Hematopoietic multipotent progenitor cell treated with erythropoietin and hydrocortisone succinate and interleukin-3 and kit ligand, for 8 days (in vitro differentiated cells): ENCODE measurements at regions not wholly inside any gene's neighbourhood (a gene's known extent, or its start where the extent isn't known, plus 50 kb on each side); places are given as distances from the start of the nearest gene placed in this dataset.

ENCODE experiments used
- DNase-seq: peaks from one replicate; pipeline ENCODE4 v3.0.0-alpha.2; 2015

DNA sequence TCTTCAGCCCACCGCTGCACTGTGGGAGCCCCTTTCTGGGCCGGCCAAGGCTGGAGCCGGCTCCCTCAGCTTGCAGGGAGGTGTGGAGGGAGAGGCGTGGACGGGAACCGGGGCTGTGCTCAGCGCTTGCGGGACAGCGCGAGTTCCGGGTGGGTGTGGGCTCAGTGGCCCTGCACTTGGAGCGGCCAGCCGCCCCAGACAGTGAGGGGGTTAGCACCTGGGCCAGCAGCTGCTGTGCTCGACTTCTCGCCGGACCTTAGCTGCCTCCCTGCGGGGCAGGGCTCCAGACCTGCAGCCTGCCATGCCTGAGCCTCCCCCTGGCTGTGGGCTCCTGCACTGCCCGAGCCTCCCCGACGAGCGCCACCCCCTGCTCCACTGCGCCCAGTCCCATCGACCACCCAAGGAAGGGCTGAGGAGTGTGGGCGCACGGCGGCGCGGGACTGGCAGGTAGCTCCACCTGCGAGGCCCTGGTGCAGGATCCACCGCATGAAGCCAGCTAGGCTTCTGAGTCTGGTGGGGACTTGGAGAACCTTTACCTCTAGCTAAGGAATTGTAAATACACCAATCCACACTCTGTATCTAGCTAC, 92.9 kb upstream of the MAST4 start:
- DNase-seq: no peak

DNA sequence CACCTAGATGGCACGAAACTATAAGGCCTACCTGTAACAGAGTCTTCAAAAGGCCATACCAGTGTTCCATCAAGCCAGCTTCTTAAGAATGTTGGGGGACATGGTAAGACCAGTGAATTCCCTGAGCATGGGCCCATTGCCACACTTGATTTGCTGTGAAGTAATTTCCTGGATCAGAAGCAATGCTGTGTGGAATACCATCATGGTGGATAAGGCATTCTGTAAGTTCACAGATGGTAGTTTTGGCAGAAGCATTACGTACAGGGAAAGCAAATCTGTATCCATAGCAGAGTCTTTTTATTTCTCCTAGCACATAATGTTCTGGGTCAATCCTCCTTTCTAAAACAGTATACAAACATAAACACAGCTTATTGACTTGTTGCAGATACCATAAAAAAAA, 89.1 kb upstream of the MAST4 start:
- no peak for DNase-seq

DNA sequence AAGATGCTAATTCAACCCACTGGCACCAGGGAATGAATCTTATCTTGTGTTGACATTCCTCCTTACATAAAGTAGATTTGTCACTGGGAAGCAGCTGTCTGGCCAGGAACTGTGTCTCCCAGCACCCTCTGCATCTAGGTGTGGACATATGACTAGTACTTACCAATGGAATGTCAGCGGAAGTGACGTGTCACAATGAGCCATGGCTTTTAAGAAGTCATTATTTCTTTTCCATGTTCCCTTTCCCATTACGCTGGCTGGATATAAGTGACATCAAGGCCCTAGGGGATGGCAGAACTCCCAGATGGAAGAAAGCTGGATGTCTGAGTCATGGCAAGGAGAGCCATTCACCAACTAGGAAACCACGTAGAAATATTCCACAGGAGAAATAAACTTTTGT, 84.7 kb upstream of the MAST4 start:
- no peak for DNase-seq

DNA sequence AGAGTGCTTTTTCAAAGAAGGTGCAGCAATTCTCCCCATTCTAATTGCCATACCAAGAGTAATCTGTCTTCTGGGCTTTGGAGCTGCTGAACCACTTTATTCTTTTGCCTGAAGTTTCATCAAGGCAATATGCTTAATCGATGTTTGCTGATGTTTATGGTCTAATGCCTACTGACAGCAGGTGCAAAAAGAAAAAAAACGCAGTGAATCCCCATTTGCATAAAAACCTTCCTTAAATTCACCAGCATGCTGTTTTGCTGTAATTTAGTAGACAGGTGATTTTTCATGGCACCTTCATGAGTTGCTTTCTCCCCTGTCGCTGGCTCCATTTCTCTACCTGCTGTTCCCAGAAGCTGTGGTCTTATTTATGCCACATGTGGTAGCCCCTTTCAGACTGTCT, 83.1 kb upstream of the MAST4 start:
- no peak for DNase-seq

DNA sequence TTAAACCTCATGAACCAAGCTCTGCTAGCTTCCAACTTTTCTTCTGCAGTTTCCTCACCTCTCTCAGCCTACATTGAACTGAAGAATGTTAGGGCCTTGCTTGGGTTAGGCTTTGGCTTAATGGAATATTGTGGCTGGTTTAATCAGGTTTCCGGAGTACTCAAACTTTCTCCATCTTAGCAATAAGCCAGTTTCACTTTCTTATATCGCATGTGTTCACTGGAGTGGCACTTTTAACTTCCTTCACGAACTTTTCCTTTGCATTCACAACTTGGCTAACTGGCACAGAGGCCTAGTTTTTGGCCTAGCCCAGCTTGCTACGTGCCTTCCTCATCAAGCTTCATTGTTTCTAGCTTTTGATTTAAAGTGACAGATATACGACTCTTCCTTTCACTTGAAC, 81.0 kb upstream of the MAST4 start:
- DNase-seq: no peak

DNA sequence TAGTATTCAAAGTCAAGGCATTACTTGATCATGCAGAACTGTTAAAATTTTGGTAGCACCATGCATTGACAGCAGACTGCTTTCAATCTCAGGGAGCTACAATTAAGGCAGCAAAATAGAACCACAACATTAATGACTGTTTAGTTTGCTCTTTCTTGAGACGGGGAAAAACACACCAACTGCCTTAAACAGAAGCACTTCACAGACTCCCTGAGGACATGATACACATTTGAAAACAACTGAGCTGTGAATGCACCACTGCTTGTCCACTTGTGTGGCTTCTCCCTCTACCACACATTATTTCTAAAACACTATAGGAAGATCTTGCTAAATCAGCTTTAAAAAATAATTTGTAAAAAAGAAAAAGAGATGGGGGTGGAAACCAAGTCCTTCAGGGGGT, 79.6 kb upstream of the MAST4 start:
- DNase-seq: no peak

DNA sequence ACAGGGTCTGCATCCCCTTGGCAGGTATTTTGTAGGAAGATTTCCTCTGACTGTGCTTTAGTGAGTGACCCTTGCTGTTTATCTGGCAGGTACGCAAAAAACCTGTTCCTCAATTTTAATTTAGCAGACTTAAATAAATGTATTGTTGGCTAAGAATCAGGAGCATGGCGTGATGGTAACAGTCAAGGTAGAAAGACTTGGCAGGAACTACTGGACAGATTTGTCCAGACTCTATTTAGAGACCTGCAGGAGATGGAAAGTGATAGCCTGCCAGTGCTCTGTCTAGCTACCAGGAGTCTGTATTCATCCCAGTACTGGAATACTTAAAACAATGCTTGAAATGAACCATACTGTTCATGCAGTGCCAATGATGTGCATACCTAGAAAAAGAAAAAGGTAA, 78.8 kb upstream of the MAST4 start:
- no peak for DNase-seq

DNA sequence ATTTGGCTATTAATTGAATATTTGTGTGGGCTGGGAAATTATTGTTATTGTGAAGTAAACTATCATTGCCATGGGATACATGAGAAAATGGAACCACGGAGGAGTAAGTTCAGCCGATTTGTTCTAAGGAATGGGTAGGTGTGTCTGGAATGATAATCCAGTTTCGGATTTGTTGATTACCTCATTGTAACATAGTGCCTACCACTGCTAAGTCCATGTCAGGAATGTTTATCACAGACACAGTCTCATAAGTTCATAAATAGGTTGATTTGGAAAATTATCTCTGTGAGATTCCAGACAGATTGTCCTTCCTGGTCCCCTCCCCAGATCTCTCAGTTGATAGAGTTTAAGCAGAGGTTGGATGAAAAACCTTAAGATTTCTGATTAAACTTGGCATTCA, 78.1 kb upstream of the MAST4 start:
- no peak for DNase-seq

DNA sequence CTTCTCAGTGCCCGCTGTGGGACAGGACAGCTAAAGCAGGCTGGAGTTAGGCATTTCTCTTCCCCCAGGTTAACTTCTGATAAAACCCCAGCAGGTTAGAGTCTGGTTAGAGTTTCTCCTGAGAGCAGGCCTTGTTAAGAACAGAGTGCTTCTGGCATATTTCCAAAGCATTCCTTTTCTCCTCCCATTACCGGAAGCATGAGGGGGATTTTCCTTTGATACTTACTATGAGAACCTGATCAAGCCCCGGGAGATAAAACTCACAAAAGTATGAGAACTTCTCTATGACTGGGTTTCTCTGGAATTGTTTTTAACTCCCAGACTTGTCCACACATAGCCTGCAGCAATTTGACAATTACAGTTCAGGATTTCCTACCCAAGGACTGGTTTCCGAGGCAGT, 77.4 kb upstream of the MAST4 start:
- no peak for DNase-seq

DNA sequence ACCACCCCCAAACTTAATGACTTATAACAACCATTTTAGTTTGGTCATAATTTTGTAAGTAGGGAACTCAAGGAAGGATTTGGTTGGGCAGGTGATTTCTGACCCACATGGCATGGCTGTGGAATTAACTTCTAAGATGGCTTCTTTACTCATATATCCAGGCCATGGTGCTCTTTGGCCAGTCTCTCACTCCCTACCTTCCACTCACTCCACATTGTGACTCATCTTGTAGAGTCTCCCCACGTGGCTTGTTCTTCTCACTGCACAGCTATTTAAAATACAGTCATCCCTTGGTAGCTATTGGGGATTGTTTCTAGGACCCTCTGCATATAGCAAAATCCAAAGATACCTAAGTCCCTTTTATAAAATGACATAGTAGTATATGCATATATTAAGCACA, 76.6 kb upstream of the MAST4 start:
- no peak for DNase-seq

DNA sequence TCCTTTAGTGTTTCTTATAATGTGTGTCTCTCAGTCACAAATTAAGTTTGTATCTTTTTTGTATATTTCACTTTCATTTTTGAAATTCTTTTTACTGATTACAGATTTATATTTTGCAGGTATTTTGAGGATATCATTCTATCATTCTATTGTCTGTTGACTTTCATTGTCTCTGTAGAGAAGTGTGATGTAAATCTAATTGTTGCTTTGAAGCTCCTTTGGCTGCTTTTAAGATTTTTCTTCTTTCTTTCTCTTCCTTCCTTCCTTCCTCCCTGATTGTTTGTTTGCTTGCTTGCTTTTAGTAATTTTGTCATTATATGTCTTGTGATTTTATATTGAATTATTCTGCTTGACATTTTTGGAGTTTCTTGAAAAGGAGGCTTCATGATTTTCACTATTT, 75.3 kb upstream of the MAST4 start:
- no peak for DNase-seq

DNA sequence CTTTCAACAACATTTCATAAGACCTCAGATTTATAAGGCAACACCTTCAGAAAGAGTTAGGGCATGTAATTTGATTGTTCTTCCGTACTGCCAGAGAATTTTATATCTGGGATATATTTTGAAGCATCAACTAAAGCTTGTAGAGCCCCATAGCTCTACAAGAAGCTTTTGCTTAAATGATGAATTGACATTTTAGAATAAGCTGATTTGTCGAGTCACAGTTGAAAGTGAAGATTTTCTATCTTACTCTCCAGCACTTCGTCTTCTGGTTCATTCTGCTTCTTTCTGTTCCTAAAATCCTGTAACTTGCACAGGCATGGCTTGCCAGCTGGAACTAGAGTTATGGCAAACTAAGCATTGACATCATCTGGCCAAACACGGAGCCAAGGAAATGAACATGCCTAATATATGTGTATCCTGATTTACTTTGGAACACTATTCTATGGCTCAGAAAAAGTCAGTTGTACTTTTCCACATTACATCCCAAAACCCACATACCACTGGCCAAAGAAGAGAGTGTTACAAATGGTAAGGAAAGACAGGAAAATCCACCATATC, 68.6 kb upstream of the MAST4 start:
- no peak for DNase-seq

DNA sequence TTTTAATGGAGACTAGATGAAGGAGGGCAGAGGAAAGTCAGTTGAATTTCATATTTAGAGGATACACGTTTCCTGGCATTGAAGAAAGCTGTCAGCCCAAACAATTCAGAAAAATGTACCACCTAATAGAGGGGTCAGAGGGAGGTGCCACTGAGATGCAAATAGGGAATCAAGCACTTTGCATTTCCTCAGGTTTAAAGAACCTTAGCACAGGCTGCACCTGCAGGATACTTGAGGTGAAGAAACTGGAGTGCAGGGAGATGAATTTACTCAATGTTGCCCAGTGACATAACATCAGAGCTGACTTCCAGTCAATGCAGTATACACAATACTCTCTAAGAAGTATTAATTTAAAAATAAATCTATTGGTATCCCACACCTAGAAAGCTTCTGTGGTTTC, 67.0 kb upstream of the MAST4 start:
- DNase-seq: no peak

DNA sequence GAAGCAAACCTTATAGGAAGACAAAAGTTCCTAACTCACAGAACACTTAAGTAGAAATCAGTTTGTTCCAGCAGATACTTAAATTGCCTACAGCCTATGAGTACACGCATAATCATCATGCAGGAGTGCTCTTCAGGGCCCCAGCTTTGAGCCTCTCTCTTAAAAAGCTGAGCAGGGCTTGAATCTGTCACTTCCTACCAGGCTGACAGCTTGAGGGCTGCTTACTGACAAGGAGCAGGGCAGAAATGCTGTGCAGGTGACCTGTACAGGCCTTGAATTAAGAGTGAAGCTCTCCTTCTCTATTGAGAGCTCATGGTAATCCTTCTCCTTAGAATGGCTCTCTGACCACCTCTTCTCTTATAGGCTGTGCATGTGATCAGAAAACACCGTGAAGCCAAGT, 66.5 kb upstream of the MAST4 start:
- no peak for DNase-seq

DNA sequence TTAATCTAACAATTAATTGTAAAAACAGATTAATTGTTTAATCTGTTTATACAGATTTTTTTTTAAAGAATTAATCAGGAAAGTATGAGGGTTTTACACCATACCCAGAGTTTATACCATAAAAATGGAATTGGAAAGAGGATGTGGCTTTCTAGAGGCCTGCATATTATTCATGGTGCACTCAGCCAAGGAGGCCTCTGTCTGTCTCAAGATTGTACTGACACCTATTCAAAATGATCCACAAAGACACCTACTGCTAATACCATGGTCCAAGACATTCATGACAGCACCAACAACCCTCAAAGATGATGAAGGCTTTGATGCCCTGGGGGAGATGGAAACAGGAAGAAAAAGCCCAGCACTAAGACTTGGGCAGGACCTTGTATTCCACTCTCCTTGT, 58.1 kb upstream of the MAST4 start:
- DNase-seq: no peak

DNA sequence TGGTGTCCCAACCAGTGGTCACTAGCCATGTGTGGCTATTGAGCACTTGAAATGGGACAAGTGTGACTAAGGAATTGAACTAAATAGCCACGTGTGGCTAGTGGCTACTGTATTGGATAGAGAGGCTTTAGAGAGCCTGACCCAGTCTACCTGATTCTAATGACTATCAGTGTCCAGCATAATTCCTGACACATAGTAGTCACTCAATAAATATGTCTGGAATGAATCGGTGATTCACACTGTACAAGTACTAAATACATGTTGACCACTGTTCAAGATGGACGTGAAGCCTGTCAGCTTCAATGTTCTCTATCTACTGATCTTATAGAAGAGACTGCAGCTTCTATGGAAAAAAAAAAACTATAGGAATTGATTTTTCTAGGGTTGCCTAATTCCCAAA, 57.7 kb upstream of the MAST4 start:
- no peak for DNase-seq

DNA sequence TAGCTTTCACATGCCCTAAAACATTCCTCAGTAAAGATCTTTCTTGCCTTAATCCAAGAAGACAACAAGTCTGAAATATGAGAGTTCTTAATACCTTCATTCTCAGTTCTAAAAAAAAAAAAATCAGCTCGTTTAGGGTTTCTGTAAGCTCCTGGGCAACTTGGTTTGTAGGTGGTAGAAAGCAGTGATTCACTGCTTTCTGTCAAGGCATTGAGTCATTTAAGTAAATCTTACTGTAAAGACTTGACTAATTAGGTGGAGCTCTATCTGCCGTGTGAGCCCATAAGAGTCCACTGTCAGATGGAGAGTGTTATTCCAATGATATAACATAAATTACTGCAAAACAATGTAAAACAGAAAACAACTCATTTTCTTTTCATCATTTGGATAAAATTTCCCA, 56.1 kb upstream of the MAST4 start:
- DNase-seq: no peak

DNA sequence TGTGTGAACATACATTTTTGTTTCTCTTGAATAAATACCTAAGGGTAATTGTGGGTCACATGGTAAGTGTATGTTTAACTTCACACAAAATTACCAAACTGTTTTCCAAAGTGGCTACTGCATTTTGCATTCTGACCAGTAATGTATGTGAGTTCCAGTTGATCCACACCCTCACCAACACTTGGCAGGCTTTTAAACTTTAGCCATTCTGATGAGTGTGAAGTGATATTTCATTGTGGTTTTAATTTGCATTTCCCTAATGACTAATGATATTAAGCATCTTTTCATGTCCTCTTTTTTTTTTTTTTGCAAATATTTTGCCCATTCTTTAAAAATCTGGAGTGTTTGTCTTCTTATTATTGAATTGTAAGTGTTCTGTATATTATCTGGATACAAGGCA, 53.5 kb upstream of the MAST4 start:
- DNase-seq: no peak
